Common myeloid progenitor, CD34-positive (primary cell): ENCODE measurements at regions not wholly inside any gene's neighbourhood (a gene's known extent, or its start where the extent isn't known, plus 50 kb on each side); places are given as distances from the start of the nearest gene placed in this dataset.

ENCODE experiments used
- CTCF ChIA-PET: fragments of 350-600 bp; sonication (Branson Sonifier 250); formaldehyde crosslinking; loops from one replicate; lab custom pipeline; 2021; ENCODE audit warnings: antibody characterized with exemption; lab: Charles Lee
- POLR2A ChIA-PET: fragments of 350-600 bp; sonication (Branson Sonifier 250); formaldehyde crosslinking; loops from one replicate; lab custom pipeline; 2021; ENCODE audit warnings: antibody characterized with exemption; lab: Charles Lee
- DNase-seq, 3 donors: peaks; one replicate each; pipeline versions ENCODE4 v3.0.0 to v3.0.0-alpha.2; 2013
- H3K27ac ChIP-seq, 2 experiments: 1 replicate in 1 of 2; 2 replicates in 1 of 2; pipeline ENCODE4 v1.7.0; 2013; ENCODE audit warnings: inconsistent platforms in 2 of 2, low read length in 2 of 2, mild to moderate bottlenecking in 2 of 2, low read depth in 1 of 2, moderate library complexity in 1 of 2; ENCODE audit not compliant: severe bottlenecking in 2 of 2, insufficient read depth in 1 of 2, poor library complexity in 1 of 2
- H3K27me3 ChIP-seq, 5 experiments: replicated peaks in 2 of 5; 1 replicate in 3 of 5; 2 replicates in 2 of 5; pipeline versions ENCODE4 v1.6.1 to v1.7.0; 2013; ENCODE audit warnings: low read length in 4 of 5, mild to moderate bottlenecking in 2 of 5, moderate library complexity in 2 of 5, inconsistent platforms in 1 of 5; ENCODE audit not compliant: insufficient read depth in 5 of 5, control insufficient read depth in 4 of 5
- H3K36me3 ChIP-seq, 4 experiments: 1 replicate in 2 of 4; 2 replicates in 2 of 4; pipeline versions ENCODE4 v1.6.1 to v1.7.0; 2013; ENCODE audit warnings: low read length in 3 of 4, control low read depth in 1 of 4, mild to moderate bottlenecking in 1 of 4; ENCODE audit not compliant: control insufficient read depth in 4 of 4, insufficient read depth in 4 of 4
- H3K4me1 ChIP-seq, 4 experiments: 1 replicate in 3 of 4; 2 replicates in 1 of 4; pipeline versions ENCODE4 v1.6.1 to v1.7.1; 2013; ENCODE audit warnings: low read length in 3 of 4, mild to moderate bottlenecking in 3 of 4, control low read depth in 1 of 4, inconsistent platforms in 1 of 4, moderate library complexity in 1 of 4; ENCODE audit not compliant: control insufficient read depth in 4 of 4, insufficient read depth in 4 of 4; ENCODE audit errors: control extremely low read depth in 1 of 4
- H3K4me3 ChIP-seq, 7 experiments: 1 replicate in 4 of 7; 2 replicates in 3 of 7; pipeline versions ENCODE4 v1.5.1 to v1.7.0; 2013; ENCODE audit warnings: mild to moderate bottlenecking in 7 of 7, low read length in 6 of 7, moderate library complexity in 6 of 7, inconsistent platforms in 2 of 7, low read depth in 2 of 7, control low read depth in 1 of 7; ENCODE audit not compliant: insufficient read depth in 4 of 7, control insufficient read depth in 1 of 7; ENCODE audit errors: extremely low read depth in 1 of 7
- H3K9me3 ChIP-seq, 5 experiments: 1 replicate in 4 of 5; 2 replicates in 1 of 5; pipeline versions ENCODE4 v1.6.1 to v1.7.1; 2013; ENCODE audit warnings: low read length in 4 of 5, mild to moderate bottlenecking in 2 of 5, inconsistent platforms in 1 of 5, low read depth in 1 of 5, moderate library complexity in 1 of 5; ENCODE audit not compliant: control insufficient read depth in 4 of 5, insufficient read depth in 2 of 5; ENCODE audit errors: control extremely low read depth in 1 of 5
- WGBS: methylation state at CpG from one replicate; pipeline ENCODE4 v1.1.5; 2013; ENCODE audit not compliant: insufficient coverage; 5-methylcytosine and 5-hydroxymethylcytosine counted together

DNA sequence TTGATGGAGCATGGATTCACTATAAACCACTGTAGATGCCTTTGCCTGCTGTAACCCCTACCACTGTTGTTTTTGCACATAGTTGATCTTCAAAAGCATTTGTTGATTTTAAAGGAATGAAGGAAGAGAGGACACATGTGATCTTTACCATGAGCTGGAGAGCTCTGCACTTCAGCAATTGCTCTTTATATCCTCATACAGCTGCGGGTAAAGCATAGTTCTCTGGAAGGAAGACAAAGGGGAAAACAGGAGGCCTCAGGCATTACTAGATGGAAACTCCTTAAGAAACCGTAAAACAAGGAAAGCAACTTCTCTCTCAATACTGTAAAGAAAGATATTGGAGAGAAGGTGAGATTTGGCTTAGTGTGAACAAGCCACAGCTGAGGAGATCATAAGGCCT is 60.6 kb downstream of the SCG2 start:
- ChIA-PET CTCF (no interaction called here), POLR2A (no interaction called here)
- no peaks in the 10 kb centered on the region for H3K36me3 ChIP-seq
- H3K4me1 ChIP-seq, result no peaks in the 10 kb centered on the region
- H3K9me3 ChIP-seq, result peaks cover 0 to 1% (median 0%) of the 10 kb centered on the region in 5 experiments
- H3K27ac ChIP-seq, result no peak overlapping the region
- no peak overlapping the region for H3K4me3 ChIP-seq
- no peak for DNase-seq
- H3K27me3 ChIP-seq, result no peaks in the 10 kb centered on the region
- 100% methylated on average over 2 of the region's 2 CpGs for WGBS

- peaks cover 0 to 1% (median 0%) of the 10 kb centered on the region in 5 experiments for H3K9me3 ChIP-seq
- 100% methylated on average over 7 of the region's 7 CpGs for WGBS
- H3K36me3 ChIP-seq, result no peaks in the 10 kb centered on the region
- no peak overlapping the region for H3K4me3 ChIP-seq
- no peak for DNase-seq
- H3K27ac ChIP-seq, result no peak overlapping the region
- POLR2A ChIA-PET, result no interaction called here
- CTCF ChIA-PET, result no interaction called here
- H3K4me1 ChIP-seq, result no peaks in the 10 kb centered on the region
- no peaks in the 10 kb centered on the region for H3K27me3 ChIP-seq
These were observed 59.7 kb downstream of the SCG2 start for GRCh38 chr2:223542501-223542900.

- WGBS, result 88% methylated on average over 2 of the region's 2 CpGs
- Histone ChIP-seq H3K36me3 (no peaks in the 10 kb centered on the region), H3K4me1 (no peaks in the 10 kb centered on the region), H3K4me3 (no peak overlapping the region), H3K27ac (no peak overlapping the region), H3K9me3 (no peaks in the 10 kb centered on the region), H3K27me3 (no peaks in the 10 kb centered on the region)
- CTCF ChIA-PET, result no interaction called here
- DNase-seq, result no peak
- POLR2A ChIA-PET, result no interaction called here
These were observed 56.8 kb downstream of the SCG2 start for GRCh38 chr2:223545406-223545805.

DNA sequence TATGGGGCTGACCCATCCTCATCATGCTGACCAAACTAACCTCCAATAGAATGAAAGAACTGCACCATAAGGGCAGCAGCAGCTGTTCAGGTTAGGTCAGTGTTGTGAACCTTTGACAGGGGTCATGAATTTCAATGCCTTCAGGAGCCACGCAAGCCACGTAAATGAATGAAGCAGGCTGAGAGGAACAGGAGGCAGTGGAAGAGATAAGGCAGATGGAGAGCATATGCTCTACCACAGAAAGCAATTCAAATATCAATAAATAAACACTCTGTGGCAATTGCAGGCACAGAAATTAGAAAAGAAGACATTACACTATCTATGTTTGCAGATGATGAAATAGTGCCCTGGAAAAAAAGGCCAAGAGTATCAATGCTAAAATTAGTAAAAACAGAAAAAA is 56.3 kb downstream of the SCG2 start:
- DNase-seq, result no peak
- no peaks in the 10 kb centered on the region for H3K4me1 ChIP-seq
- H3K36me3 ChIP-seq, result no peaks in the 10 kb centered on the region
- H3K27me3 ChIP-seq, result no peaks in the 10 kb centered on the region
- no peaks in the 10 kb centered on the region for H3K9me3 ChIP-seq
- no peak overlapping the region for H3K4me3 ChIP-seq
- no peak overlapping the region for H3K27ac ChIP-seq
- POLR2A ChIA-PET, result no interaction called here
- WGBS, result no CpG with 5 or more reads among the region's 2 CpGs
- CTCF ChIA-PET, result no interaction called here
